ENCODE measurements at regions not wholly inside any gene's neighbourhood (a gene's known extent, or its start where the extent isn't known, plus 50 kb on each side); places are given as distances from the start of the nearest gene placed in this dataset.
"Not testable (repeated sequence)": the region's sequence is repeated elsewhere in the genome, so short reads cannot be mapped to it uniquely, and the experiment has no call there.

GRCh38 chr10:109556399-109556798 is 366.9 kb downstream of the XPNPEP1 start:
- H3K27me3 ChIP-seq (ENCODE audit: insufficient read depth, low read length): no peaks in the 10 kb centered on the region
- H3K9me3 ChIP-seq (ENCODE audit: control insufficient read depth in 1 of 2, insufficient read depth in 1 of 2, low read depth in 1 of 2, low read length in 2 of 2): peaks cover 0 to 9% of the 10 kb centered on the region in 2 experiments; a peak in 1 of 4 replicates
- H3K36me3 ChIP-seq (ENCODE audit: control insufficient read depth in 1 of 2, insufficient read depth in 2 of 2, low read length in 2 of 2): no peaks in the 10 kb centered on the region
- H3K9me2 ChIP-seq (ENCODE audit: insufficient read depth): no peaks in the 10 kb centered on the region
- intact Hi-C loops (cut with micrococcal nuclease): no loop called here
- no peaks in the 10 kb centered on the region for H3K79me2 ChIP-seq (ENCODE audit: insufficient read depth, low read length)
- BruUV-seq (replicated peaks): no TSS peak
- H3K9ac ChIP-seq (ENCODE audit: low read length): no peak overlapping the region
- H3K4me1 ChIP-seq (ENCODE audit: control insufficient read depth in 1 of 2, insufficient read depth in 2 of 2, low read length in 2 of 2): no peaks in the 10 kb centered on the region
- ChIA-PET RAD21 (ENCODE audit: low non-redundant PET in 1 of 2, low total read pairs in 2 of 2, uncharacterized antibody in 2 of 2, unreplicated experiment in 2 of 2) (no interaction called here), POLR2A (no interaction called here), CTCF (no interaction called here)
- H3K27ac ChIP-seq (ENCODE audit: low read depth, low read length): no peak overlapping the region
- TF ChIP-seq FOSL1 (IDR thresholded peaks at IDR 0.05; ENCODE audit: low read depth) (no peak), RAD21 (IDR thresholded peaks at IDR 0.05; ENCODE audit: low read depth) (no peak), EZH2phosphoT487 (IDR thresholded peaks at IDR 0.05; ENCODE audit: borderline replicate concordance) (no peak), SIN3A (IDR thresholded peaks at IDR 0.05; ENCODE audit: low read depth) (no peak), ZFX (IDR thresholded peaks at IDR 0.05) (no peak), POLR2AphosphoS5 (IDR thresholded peaks at IDR 0.05; ENCODE audit: low read depth, low read length) (no peak), ZNF274 (IDR thresholded peaks at IDR 0.05; ENCODE audit: low read depth, low read length) (no peak), JUND (IDR thresholded peaks at IDR 0.05) (no peak), TCF7L2 (IDR thresholded peaks at IDR 0.05; ENCODE audit: borderline replicate concordance, extremely low read depth, insufficient read depth, insufficient read length) (no peak), ELF1 (IDR thresholded peaks at IDR 0.05; ENCODE audit: borderline replicate concordance, low read depth) (no peak), EZH2 (IDR thresholded peaks at IDR 0.05) (no peak), SRF (IDR thresholded peaks at IDR 0.05; ENCODE audit: low read depth) (no peak), MAX (IDR thresholded peaks at IDR 0.05) (no peak)
- TF ChIP-seq, protein P1, sequence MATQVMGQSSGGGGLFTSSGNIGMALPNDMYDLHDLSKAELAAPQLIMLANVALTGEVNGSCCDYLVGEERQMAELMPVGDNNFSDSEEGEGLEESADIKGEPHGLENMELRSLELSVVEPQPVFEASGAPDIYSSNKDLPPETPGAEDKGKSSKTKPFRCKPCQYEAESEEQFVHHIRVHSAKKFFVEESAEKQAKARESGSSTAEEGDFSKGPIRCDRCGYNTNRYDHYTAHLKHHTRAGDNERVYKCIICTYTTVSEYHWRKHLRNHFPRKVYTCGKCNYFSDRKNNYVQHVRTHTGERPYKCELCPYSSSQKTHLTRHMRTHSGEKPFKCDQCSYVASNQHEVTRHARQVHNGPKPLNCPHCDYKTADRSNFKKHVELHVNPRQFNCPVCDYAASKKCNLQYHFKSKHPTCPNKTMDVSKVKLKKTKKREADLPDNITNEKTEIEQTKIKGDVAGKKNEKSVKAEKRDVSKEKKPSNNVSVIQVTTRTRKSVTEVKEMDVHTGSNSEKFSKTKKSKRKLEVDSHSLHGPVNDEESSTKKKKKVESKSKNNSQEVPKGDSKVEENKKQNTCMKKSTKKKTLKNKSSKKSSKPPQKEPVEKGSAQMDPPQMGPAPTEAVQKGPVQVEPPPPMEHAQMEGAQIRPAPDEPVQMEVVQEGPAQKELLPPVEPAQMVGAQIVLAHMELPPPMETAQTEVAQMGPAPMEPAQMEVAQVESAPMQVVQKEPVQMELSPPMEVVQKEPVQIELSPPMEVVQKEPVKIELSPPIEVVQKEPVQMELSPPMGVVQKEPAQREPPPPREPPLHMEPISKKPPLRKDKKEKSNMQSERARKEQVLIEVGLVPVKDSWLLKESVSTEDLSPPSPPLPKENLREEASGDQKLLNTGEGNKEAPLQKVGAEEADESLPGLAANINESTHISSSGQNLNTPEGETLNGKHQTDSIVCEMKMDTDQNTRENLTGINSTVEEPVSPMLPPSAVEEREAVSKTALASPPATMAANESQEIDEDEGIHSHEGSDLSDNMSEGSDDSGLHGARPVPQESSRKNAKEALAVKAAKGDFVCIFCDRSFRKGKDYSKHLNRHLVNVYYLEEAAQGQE (IDR thresholded peaks at IDR 0.05; ENCODE audit: low read depth): no peak
- DNase-seq (ENCODE audit: low read depth, low spot score) (no peak), ATAC-seq (no peak)
- no peak overlapping the region for H2AFZ ChIP-seq (ENCODE audit: low read depth, low read length, poor library complexity, severe bottlenecking)
- H4K20me1 ChIP-seq (ENCODE audit: insufficient read depth): no peaks in the 10 kb centered on the region
- no peak overlapping the region for H3K4me2 ChIP-seq (ENCODE audit: low read length)
- H3K4me3 ChIP-seq (replicated peaks in 1 of 2; ENCODE audit: low read depth in 1 of 2, low read length in 2 of 2): no peak overlapping the region

DNA sequence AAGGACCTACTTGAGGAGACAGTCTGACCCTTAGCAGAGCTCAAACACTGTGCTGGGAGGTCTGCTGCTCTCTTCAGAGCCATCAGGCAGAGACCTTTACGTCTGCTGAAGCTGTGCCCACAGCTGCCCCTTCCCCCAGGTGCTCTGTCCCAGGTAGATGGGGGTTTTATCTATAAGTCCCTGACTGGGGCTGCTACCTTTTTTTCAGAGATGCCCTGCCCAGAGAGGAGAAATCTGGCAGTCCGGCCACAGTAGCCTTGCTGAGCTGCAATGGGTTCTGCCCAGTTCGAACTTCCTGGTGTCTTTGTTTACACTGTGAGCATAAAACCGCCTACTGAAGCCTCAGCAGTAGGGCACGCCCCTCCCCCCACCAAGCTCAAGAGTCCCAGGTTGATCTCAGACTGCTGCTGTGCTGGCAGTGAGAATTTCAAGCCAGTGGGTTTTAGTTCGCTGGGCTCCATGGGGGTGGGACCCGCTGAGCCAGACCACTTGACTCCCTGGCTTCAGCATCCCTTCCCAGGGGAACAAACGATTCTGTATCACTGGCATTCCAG is 381.2 kb downstream of the XPNPEP1 start:
- H3K4me2 ChIP-seq (ENCODE audit: low read length); H3K4me3 ChIP-seq (replicated peaks in 1 of 2; ENCODE audit: low read depth in 1 of 2, low read length in 2 of 2); DNase-seq (ENCODE audit: low read depth, low spot score); BruUV-seq (replicated peaks); POLR2A ChIA-PET; H4K20me1 ChIP-seq (ENCODE audit: insufficient read depth); intact Hi-C loops (cut with micrococcal nuclease); RAD21 ChIA-PET (ENCODE audit: low non-redundant PET in 1 of 2, low total read pairs in 2 of 2, uncharacterized antibody in 2 of 2, unreplicated experiment in 2 of 2); H3K9me3 ChIP-seq (ENCODE audit: control insufficient read depth in 1 of 2, insufficient read depth in 1 of 2, low read depth in 1 of 2, low read length in 2 of 2); H3K4me1 ChIP-seq (ENCODE audit: control insufficient read depth in 1 of 2, insufficient read depth in 2 of 2, low read length in 2 of 2); H3K79me2 ChIP-seq (ENCODE audit: insufficient read depth, low read length); ATAC-seq; H3K9me2 ChIP-seq (ENCODE audit: insufficient read depth); CTCF ChIA-PET; H3K27me3 ChIP-seq (ENCODE audit: insufficient read depth, low read length); H3K36me3 ChIP-seq (ENCODE audit: control insufficient read depth in 1 of 2, insufficient read depth in 2 of 2, low read length in 2 of 2); H3K9ac ChIP-seq (ENCODE audit: low read length); H3K27ac ChIP-seq (ENCODE audit: low read depth, low read length); H2AFZ ChIP-seq (ENCODE audit: low read depth, low read length, poor library complexity, severe bottlenecking): not testable (repeated sequence)

Measured in HCT116 (cell line).